MCF 10A (cell line): ENCODE measurements at regions not wholly inside any gene's neighbourhood (a gene's known extent, or its start where the extent isn't known, plus 50 kb on each side); places are given as distances from the start of the nearest gene placed in this dataset.

Source experiments
- BruUV-seq: library from RNA; stranded (reverse); fragments of 400-500 nt; replicated peaks from 2 replicates; lab custom pipeline; 2021; lab: Mats Ljungman, UMichigan
- CTCF ChIA-PET: fragments of 300-600 bp; sonication (Branson Sonifier 250); formaldehyde crosslinking; extraction: SDS; loops from one replicate; lab custom pipeline; 2021; ENCODE audit warnings: antibody characterized with exemption, inconsistent platforms; lab: Yijun Ruan, JAX
- POLR2A ChIA-PET: fragments of 300-600, 350-650 bp; sonication (Branson Sonifier 250); formaldehyde crosslinking; extraction: SDS; loops from one replicate; lab custom pipeline; 2020; ENCODE audit warnings: antibody characterized with exemption, inconsistent platforms; lab: Yijun Ruan, JAX
- DNase-seq: peaks from one replicate; pipeline ENCODE4 v3.0.0-alpha.2; 2018; ENCODE audit not compliant: unreplicated experiment
- H3K27ac Mint-ChIP-seq: one replicate; pipeline ENCODE4 v1.8.0; 2022; ENCODE audit warnings: mild to moderate bottlenecking, low read depth, mixed read lengths; ENCODE audit not compliant: unreplicated experiment
- H3K27me3 Mint-ChIP-seq: one replicate; pipeline ENCODE4 v1.8.0; 2022; ENCODE audit warnings: mixed read lengths; ENCODE audit not compliant: insufficient read depth, unreplicated experiment
- H3K36me3 Mint-ChIP-seq: one replicate; pipeline ENCODE4 v1.8.0; 2022; ENCODE audit warnings: mild to moderate bottlenecking, moderate library complexity, mixed read lengths; ENCODE audit not compliant: insufficient read depth, unreplicated experiment
- H3K4me1 Mint-ChIP-seq: one replicate; pipeline ENCODE4 v1.8.0; 2022; ENCODE audit warnings: mixed read lengths; ENCODE audit not compliant: insufficient read depth, unreplicated experiment
- H3K4me3 Mint-ChIP-seq: one replicate; pipeline ENCODE4 v1.8.0; 2022; ENCODE audit warnings: mild to moderate bottlenecking, moderate library complexity, mixed read lengths; ENCODE audit not compliant: unreplicated experiment
- H3K9me3 Mint-ChIP-seq: one replicate; pipeline ENCODE4 v1.8.0; 2022; ENCODE audit warnings: mixed read lengths; ENCODE audit not compliant: unreplicated experiment
- CTCF ChIP-seq: fragments of 200-600 bp; IDR thresholded peaks from one replicate; pipeline ENCODE4 v1.8.0; 2022; ENCODE audit warnings: antibody characterized with exemption, mild to moderate bottlenecking; ENCODE audit not compliant: unreplicated experiment
- intact Hi-C: fragments of 100-400 bp; cut with micrococcal nuclease; formaldehyde crosslinking; loops from 2 replicates; pipeline ENCODE4 v1.14.1; 2022

GRCh38 chr2:228493852-228494251, 312.4 kb upstream of the SPHKAP start:
- intact Hi-C loops: no loop called here
- no TSS peak for BruUV-seq
- CTCF ChIA-PET: no interaction called here
- no peak for TF ChIP-seq CTCF
- POLR2A ChIA-PET: no interaction called here
- H3K4me1 Mint-ChIP-seq: no peaks in the 10 kb centered on the region
- no peaks in the 10 kb centered on the region for H3K36me3 Mint-ChIP-seq
- DNase-seq: no peak
- H3K27ac Mint-ChIP-seq: no peak overlapping the region
- no peaks in the 10 kb centered on the region for H3K9me3 Mint-ChIP-seq
- no peak overlapping the region for H3K4me3 Mint-ChIP-seq
- H3K27me3 Mint-ChIP-seq: peaks cover 14% of the 10 kb centered on the region

GRCh38 chr2:228479014-228479413, 297.5 kb upstream of the SPHKAP start:
- ChIA-PET CTCF (no interaction called here), POLR2A (no interaction called here)
- H3K9me3 Mint-ChIP-seq: no peaks in the 10 kb centered on the region

GRCh38 chr2:228474466-228474865, 293.0 kb upstream of the SPHKAP start:
- no peak overlapping the region for H3K4me3 Mint-ChIP-seq
- H3K36me3 Mint-ChIP-seq: no peaks in the 10 kb centered on the region
- no peak for TF ChIP-seq CTCF
- intact Hi-C loops: no loop called here
- no TSS peak for BruUV-seq
- H3K27ac Mint-ChIP-seq: no peak overlapping the region
- no peak for DNase-seq
- peaks cover 13% of the 10 kb centered on the region for H3K27me3 Mint-ChIP-seq
- H3K9me3 Mint-ChIP-seq: no peaks in the 10 kb centered on the region
- ChIA-PET POLR2A (interaction anchor here (1.0 kb wide), 1 partner anchor 9 kb away, joined by 3 read pairs; no protein-coding TSS in a partner anchor), CTCF (no interaction called here)
- H3K4me1 Mint-ChIP-seq: no peaks in the 10 kb centered on the region

More at GRCh38 chr2:228479014-228479413, 297.5 kb upstream of the SPHKAP start:
- intact Hi-C loops: no loop called here
- Mint-ChIP-seq H3K27ac (no peak overlapping the region), H3K4me3 (no peak overlapping the region), H3K36me3 (no peaks in the 10 kb centered on the region), H3K4me1 (no peaks in the 10 kb centered on the region), H3K27me3 (peaks cover 15% of the 10 kb centered on the region)
- BruUV-seq: no TSS peak
- DNase-seq: no peak
- TF ChIP-seq CTCF: no peak

- BruUV-seq: no TSS peak
These were observed 288.2 kb upstream of the SPHKAP start for GRCh38 chr2:228469721-228470120.

More at GRCh38 chr2:228469721-228470120, 288.2 kb upstream of the SPHKAP start:
- CTCF ChIA-PET: no interaction called here
- POLR2A ChIA-PET: interaction anchor here (0.7 kb wide), 1 partner anchor 52 kb away, joined by 4 read pairs; no protein-coding TSS in a partner anchor
- no peaks in the 10 kb centered on the region for H3K36me3 Mint-ChIP-seq
- H3K27me3 Mint-ChIP-seq: no peaks in the 10 kb centered on the region
- intact Hi-C loops: no loop called here
- no peak overlapping the region for H3K27ac Mint-ChIP-seq
- TF ChIP-seq CTCF: no peak
- DNase-seq: no peak
- no peaks in the 10 kb centered on the region for H3K9me3 Mint-ChIP-seq
- no peaks in the 10 kb centered on the region for H3K4me1 Mint-ChIP-seq
- H3K4me3 Mint-ChIP-seq: no peak overlapping the region
